HG02840 (cell line): ENCODE measurements at regions not wholly inside any gene's neighbourhood (a gene's known extent, or its start where the extent isn't known, plus 50 kb on each side); places are given as distances from the start of the nearest gene placed in this dataset.

Experiments used
- ATAC-seq: cut with Tn5 transposase; IDR thresholded peaks from one replicate; pipeline ENCODE4 v1.9.1; 2021; ENCODE audit warnings: mild to moderate bottlenecking, moderate library complexity, moderate number of reproducible peaks; ENCODE audit not compliant: unreplicated experiment, low FRiP score

DNA sequence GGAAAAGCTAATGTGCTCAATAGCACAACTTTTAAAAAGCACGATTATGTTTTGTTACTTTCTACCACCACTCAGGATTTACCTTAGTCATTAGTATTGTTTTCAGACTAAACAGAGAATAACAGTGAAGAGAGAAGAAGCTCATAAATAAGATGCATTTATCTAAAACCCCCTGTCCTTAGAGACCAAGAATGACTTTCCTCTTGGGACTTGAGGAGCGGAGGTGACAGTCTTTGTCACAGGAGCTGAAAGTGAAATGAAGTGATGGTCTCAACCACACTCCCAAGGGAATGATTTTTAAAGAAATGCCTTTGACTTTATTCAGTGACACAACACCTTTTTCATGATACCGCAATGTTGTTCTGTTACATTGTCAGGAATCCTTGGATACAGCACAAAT, 190.6 kb upstream of the NBEA start:
- ATAC-seq: no peak

DNA sequence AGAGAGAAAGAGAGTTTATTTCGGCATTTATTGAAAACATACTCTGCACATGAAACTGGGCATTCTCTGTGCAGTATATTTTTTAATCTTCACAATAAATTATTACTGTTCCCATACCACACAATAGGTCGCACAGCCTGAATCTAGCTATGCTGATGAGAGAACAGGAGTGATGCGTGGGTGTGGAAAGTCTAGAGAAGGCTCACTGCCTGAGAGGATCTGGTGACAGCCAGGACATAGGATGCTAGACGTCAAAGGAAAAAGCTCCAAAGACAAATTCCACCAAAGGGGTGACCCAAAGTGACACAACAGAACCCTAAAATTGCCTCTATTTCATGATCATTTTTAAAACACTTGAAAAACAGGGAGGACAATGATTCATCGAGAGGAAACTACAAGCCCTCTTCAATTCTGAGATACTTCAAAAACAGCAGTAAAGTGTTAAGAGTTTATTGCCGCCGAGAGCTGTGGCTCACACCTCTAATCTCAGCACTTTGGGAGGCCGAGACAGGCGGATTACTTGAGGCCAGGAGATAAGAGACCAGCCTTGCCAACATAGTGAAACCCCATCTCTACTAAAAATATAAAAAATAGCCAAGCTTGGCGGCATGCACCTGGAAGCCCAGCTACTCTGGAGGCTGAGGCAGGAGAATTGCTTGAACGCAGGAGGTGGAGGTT, 189.6 kb upstream of the NBEA start:
- ATAC-seq: no peak

DNA sequence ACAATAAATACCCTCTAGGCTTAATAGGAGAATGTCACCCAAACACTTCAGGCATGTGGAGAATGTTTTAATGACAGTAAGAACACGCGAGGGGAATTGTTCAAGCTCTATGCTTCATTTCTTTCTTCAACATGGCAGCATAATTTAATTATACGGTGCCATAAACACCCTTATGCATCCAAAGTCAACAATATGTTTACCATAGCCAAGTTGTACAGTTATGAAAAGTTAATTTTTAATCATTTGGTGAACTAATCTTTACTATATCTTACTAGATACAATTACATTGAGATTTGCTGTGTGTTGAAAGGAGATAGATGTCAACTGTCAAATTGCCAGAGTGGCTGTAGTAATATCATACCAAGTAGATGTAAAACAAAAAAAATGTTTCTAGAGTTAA, 185.9 kb upstream of the NBEA start:
- ATAC-seq: no peak

DNA sequence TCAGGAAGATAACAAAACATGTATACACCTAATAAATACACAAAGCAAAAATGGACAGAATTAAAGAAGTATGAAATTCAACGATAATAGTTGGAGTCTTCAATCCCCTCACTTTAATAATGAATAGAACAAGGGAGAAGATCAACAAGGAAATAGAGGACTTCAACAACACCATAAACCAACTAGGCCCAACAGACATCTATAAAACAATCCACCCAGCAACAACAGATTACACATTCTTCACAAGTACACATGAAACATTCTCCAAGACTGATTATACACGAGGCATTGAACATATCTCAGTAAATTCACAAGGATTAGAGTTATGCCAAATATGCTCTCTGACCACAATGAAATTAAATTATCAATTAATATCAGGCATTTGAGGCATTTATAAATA, 185.5 kb upstream of the NBEA start:
- ATAC-seq: no peak

DNA sequence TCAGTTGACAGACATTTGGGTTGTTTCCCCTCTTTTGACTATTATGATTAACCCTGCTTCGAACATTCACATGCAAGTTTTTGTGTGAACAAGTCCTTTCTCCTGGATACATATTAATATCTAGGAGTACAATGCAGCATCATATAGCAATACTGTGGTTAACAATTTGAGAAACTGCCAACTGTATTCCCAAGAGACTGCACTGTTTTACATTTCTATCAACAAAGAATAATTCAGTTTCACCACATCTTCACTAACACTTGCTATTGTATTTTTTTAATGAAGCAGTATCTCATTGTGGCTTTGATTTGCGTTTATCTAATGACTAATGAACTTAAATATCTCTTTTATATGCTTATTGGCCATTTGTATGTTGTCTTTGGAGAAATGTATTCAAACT, 184.6 kb upstream of the NBEA start:
- no peak for ATAC-seq

DNA sequence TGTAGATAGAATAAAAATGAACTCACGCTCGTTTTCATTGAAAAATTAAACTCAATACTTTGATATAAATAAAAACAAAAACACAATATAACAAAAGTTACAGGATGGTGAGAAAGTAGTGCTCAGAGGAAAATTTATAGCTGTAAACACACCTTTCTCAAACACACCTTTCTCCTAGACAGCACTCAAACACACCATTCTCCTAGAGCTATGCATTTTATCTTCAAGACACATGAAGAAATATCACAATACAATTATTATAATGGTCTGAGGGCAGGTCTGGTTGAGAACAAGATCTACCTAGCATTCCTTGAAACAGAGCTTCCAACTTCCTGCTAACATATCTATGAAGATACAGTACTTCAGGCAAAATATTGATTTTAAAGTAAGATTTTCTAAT, 183.4 kb upstream of the NBEA start:
- no peak for ATAC-seq

DNA sequence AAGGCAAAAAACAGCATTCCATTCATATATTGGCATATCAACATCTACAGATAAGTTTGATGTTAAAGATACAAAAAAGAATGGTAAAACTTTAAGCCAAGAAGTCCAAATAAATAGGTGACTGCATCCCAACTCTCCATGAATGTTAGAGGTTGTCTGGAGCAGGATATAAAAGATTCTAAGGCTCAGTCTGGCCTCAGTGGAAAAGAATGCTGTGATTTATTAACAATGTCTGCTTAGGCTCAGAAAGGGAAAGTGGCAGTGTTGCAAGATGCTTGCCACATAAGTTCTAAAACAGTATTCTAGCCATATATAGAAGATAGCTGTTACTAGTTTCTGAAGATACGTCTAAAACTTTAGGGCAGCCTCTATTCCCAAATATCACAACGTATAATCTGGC, 179.8 kb upstream of the NBEA start:
- ATAC-seq: no peak

DNA sequence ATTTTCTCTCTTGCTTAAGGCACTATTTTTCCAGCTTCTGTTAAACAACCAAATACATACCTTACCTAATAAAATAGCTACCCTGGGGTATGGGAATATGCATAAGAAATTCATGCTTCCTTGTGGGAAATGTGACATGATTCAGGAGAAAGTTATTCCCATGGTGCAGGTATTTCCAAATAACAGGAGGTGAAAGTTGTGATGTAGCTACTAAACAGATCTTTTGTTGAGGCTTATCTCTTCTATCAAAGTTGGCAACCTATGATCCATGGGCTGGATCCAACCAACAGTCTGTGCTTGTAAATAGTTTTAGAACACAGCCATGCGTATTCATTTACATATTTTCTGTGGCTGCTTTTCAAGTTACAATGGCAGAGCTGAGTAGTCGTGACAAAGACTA, 177.8 kb upstream of the NBEA start:
- no peak for ATAC-seq

DNA sequence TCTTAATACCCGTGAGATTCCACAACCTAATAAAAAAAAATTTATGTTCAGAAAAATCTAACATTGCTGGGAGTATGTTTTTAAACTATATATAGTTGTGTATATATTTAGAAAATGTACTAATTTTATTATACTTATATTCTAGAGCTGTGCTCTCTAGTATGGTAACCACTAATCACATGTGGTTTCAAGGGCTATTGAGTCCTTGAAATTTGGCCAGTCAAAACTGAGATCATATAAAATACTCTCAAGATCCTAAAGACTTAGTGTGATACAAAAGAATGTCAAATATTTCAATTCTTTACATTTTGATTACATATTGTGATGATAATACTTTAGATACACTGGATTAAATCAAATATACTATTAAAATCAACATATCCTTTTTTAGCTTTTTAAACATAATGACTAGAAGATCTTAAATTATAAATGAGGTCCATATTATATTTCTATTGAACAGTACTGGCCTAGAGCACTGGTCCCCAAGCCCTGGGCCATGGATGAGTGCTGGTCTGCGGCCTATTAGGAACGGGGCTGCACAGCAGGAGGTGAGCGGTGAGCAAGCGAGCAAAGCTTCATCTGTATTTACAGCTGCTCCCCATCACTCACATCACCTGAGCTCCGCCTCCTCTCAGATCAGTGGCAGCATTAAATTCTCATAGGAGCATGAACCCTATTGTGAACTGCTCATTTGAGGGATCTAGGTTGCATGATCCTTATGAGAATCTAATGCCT, 176.5 kb upstream of the NBEA start:
- no peak for ATAC-seq

DNA sequence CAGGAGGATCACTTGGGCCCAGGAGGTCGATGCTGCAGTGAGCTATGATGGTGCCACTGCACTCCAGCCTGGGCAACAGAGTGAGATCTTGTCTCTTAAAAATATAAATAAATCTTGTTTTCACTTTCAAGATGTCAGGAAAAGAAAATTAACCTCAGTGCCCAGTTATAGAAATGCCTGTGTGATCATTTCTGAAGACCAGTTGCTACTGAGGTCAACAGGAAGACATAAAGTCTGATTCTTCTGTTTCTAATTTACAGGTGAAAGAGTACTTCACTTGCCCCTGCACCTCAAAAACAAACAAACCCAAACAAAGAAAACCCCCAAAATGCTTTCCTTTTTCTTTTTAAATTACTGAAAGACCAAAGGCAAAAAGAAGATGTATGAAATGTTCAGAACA, 174.3 kb upstream of the NBEA start:
- ATAC-seq: no peak

DNA sequence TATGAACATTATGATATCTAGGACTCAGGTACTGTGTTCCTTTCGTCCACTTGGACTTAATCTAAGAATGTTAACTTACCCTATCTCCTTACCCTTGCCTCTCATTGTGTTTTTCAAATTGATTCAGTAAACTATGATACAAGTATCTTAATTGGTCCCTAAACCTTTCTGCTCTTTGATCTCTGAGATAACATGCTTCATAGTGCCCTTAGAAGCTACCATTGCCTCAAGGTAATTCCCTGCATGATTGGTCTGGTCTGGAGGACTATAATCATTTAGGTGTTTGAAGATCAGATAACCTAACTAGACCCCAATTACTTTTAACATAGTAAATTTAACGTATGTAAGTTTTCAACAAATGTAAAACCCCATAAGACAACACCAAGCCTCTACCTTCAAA, 169.9 kb upstream of the NBEA start:
- ATAC-seq: no peak

DNA sequence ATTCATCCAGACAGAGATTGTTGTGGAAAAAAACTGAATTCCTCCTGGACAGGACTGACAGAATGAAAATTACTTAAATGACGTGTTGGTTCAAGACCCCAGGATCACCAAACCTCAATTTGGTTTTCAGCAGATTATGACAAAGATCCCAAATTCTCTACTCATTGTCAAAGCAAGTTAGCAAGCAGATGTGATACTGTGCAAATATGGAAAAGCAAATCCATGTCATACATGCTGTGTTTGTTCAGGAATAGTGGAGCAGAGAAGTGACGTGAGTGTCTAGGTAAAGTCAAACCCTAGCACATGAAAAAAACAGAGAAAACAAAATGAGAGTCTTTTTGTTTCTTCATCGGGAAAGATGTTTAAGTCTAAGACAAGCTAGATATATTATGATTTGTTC, 169.2 kb upstream of the NBEA start:
- no peak for ATAC-seq

DNA sequence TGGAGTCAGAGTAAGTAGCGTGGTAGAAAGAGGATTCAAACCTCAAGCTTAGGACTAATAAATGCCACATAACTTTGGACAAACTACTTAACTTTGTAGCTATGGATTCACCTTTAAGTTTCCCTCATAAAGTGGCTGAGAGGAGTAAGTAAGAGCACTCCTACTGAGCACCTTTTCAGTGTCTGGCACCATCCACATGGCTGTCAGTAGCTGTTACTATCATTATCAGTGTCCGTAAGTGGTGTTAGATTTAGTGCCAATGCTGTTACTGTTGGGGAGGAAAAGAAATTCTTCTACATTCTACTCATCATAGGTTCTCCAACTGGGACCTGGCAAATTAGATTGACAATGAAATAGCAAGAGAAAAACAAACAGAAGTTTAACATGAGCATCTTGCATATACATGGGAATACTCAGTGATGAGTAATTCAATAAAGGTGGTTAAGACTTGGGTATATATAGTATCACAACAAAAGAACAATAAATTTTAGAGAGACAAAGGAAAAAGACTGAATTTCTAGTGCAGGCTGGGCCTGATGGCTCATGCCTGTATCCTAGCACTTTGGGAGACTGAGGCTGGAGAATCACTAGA, 165.6 kb upstream of the NBEA start:
- no peak for ATAC-seq

DNA sequence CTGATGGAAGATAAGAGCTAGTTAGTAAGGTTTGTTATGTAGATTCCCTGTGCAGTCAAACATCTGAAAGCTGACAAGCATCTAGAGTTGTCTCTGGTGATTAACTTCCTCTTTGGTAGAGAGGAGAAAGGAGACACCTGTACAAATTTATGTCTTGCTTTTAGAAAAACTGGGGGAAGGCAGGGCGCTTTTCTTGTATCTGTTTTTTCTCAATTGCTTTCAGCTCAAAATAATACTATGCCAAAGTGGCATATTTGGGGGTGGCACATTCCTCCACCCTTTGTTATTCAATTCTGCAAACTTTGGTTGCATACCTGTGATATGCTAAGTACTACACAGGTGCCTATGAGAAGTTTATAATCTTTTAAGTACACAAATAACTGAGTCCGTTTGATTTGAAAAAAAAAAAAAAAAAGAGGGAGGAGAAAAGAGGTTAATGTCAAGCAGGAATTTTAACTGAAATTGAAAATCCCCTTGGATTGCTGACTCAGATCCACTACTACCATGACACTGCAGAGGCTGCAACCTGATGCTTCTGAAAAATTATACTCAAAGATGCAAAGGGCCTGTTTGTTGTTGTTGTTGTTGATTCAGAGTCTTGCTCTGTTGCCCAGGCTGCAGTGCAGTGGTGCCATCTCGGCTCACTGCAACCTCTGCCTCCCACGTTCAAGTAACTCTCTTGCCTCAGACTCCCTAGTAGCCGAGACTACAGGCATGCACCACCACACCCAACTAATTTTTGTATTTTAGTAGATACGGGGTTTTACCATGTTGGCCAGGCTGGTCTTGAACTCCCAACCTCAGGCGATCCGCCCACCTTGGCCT, 164.8 kb upstream of the NBEA start:
- no peak for ATAC-seq

DNA sequence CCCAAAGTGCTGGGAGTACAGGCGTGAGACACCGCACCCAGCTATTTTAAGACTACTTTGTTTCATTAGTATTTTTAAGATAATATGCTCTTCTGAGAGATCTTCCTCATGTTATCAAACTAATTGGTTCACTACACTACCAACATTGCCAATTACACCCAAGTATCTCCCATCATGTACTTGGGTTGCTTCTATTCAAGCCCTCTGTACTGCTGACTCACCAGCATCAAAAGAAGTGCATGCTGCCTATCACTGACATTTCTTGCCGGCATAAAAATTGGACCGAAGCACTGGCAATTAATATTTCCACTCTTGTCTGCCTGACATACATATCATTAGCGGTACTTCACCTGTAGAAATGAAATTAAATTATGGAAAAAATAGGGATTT, 164.2 kb upstream of the NBEA start:
- no peak for ATAC-seq

DNA sequence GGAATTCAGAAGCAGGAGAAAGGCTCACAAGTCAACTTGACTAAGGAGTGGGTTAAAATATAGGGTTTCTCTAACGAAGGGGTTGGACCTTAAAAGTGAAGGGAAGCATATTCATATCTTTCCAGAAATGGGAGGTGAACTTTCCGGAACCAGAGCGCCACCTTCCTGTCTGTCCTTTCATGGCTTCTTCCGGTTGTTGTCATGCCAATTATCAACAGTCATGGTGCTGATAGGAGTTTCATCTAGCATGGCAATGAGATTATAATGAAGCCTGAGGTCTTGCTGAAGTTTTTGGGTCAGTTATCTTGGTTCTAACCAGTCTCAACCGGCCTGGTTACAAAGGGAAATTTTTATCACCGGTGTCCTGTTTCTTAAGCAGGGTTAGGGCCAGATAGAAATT, 162.9 kb upstream of the NBEA start:
- no peak for ATAC-seq

DNA sequence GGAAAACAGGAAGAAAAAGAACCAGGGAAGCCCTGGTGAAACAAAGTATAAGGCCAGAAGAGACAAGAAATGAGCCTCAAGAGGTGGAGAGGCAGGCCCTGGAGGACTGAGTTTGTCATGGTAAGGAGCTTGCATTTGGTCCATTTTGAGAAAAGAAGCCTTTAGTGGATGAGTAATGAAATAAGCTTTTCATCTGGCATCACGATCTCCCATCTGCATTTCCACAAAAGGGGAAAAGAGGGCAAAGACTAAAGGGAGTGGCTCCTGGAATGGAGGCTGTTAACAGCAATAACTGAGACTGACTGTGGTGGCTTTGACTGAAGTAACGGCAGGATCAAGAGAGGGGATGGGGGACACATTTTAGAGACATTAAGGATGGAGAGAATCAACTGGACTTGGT, 148.8 kb upstream of the NBEA start:
- no peak for ATAC-seq

DNA sequence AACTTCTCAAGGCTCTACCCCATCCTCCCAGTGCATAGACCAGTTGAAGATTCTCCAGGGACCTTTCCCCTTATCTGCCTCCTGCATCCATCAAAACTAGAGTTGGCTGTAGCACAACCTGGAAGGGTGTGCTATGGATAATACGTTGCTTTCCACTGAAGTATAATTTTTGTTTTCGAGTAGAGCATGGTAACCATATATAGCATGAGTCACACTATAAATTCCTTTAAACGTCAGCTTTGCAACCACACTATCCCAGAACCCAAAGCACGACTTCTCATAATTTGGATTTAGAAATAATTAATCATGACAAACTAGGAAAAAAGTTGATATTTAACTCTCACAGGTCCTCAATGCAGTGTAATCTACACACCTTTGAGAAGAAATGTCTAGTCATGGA, 138.3 kb upstream of the NBEA start:
- no peak for ATAC-seq

DNA sequence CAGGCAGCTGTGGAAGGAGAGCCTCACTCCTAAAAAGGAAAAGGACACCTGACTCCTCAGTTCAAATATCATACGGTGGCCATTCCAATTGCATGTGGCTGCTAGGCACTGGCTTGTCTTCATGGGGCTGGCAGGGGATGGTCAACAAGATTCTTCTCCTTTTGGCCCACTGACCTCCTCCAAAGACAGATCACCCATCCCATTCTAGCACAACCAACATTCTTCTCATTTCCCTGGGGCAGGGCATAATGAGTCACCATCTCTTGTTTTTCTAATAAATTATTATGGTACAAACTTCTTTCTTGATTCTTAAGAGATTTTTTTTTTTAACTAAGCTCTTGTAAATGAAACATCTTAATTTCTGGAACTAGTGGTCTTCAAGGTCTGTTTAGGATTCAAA, 136.7 kb upstream of the NBEA start:
- no peak for ATAC-seq

DNA sequence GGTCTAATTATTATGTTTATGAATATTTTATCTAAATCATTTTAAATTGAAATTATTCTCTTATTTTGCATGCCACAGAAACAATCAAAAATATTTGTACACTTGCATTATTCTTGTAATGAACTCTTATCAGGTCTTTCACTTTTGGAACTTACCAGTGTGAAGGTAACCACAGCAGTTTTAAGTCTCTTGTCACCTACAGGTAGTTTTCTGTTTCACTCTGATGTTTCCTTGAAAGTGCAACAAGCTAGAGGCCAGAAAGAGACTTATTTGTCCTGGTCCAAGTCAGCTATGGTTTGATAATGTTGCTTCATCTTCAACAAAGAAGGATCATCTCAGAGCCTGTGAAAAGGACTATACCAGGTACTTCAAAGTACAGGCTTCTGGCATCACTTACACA, 133.4 kb upstream of the NBEA start:
- no peak for ATAC-seq

DNA sequence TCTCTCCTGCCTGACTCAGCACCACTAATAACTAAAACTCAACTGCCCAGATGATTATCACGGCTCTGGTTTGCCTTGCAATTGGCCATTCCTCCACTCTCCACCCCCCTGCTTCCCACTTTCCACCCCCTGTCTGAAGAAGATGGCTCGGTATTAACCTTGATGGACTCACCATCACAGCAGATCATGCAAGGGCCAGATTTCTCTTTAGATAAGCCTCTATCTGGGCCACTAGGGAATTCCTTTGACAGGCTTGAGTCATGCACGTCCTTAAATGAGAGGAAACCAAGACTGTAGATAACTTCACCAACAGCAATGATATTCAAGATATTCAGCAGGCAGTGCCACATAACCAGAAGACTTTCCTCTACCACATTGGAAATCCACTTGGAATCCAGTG, 131.1 kb upstream of the NBEA start:
- ATAC-seq: no peak
